ENCODE measurements at regions not wholly inside any gene's neighbourhood (a gene's known extent, or its start where the extent isn't known, plus 50 kb on each side); places are given as distances from the start of the nearest gene placed in this dataset.
"Not testable (repeated sequence)": the region's sequence is repeated elsewhere in the genome, so short reads cannot be mapped to it uniquely, and the experiment has no call there.

- no peak for DNase-seq (ENCODE audit: low read depth in 2 of 2)
Observed at GRCh38 chr6:135651964-135652755, 154.6 kb upstream of the AHI1 start.

- DNase-seq (ENCODE audit: low read depth in 2 of 2), result no peak
Observed at GRCh38 chr6:135655055-135655454, 157.5 kb upstream of the AHI1 start.

- no peak for DNase-seq (ENCODE audit: low read depth in 2 of 2)
Observed at GRCh38 chr6:135657207-135657606, 159.7 kb upstream of the AHI1 start.

- DNase-seq (ENCODE audit: low read depth in 2 of 2), result no peak
Observed at GRCh38 chr6:135658481-135658880, 160.9 kb upstream of the AHI1 start.

- no peak for DNase-seq (ENCODE audit: low read depth in 2 of 2)
Observed at GRCh38 chr6:135658916-135659315, 161.4 kb upstream of the AHI1 start.

- DNase-seq (ENCODE audit: low read depth in 2 of 2), result no peak
Observed at GRCh38 chr6:135664527-135664926, 167.0 kb upstream of the AHI1 start.

- DNase-seq (ENCODE audit: low read depth in 2 of 2), result no peak
Observed at GRCh38 chr6:135665935-135666334, 168.4 kb upstream of the AHI1 start.

GRCh38 chr6:135667691-135668455, 170.3 kb upstream of the AHI1 start:
- no peak for DNase-seq (ENCODE audit: low read depth in 2 of 2)

- DNase-seq (ENCODE audit: low read depth in 2 of 2), result no peak
Observed at GRCh38 chr6:135672256-135672655, 174.7 kb upstream of the AHI1 start.

- no peak for DNase-seq (ENCODE audit: low read depth in 2 of 2)
Observed at GRCh38 chr6:135673501-135674309, 176.2 kb upstream of the AHI1 start.

GRCh38 chr6:135675026-135675425, 176.5 kb upstream of the PDE7B start:
- DNase-seq (ENCODE audit: low read depth in 2 of 2), result no peak

- no peak for DNase-seq (ENCODE audit: low read depth in 2 of 2)
Observed at GRCh38 chr6:135675862-135676261, 175.6 kb upstream of the PDE7B start.

GRCh38 chr6:135680964-135681913, 170.3 kb upstream of the PDE7B start:
- DNase-seq (ENCODE audit: low read depth in 2 of 2), result no peak

GRCh38 chr6:135686784-135687301, 164.7 kb upstream of the PDE7B start:
- DNase-seq (ENCODE audit: low read depth in 2 of 2), result no peak

- DNase-seq (ENCODE audit: low read depth in 2 of 2), result not testable (repeated sequence)
Observed at GRCh38 chr6:135688476-135688875, 163.0 kb upstream of the PDE7B start.

- DNase-seq (ENCODE audit: low read depth in 2 of 2), result no peak
Observed at GRCh38 chr6:135692426-135692825, 159.1 kb upstream of the PDE7B start.

GRCh38 chr6:135693811-135694370, 157.6 kb upstream of the PDE7B start:
- no peak for DNase-seq (ENCODE audit: low read depth in 2 of 2)

GRCh38 chr6:135699705-135700104, 151.8 kb upstream of the PDE7B start:
- DNase-seq (ENCODE audit: low read depth in 2 of 2), result no peak

- DNase-seq (ENCODE audit: low read depth in 2 of 2), result no peak
Observed at GRCh38 chr6:135701426-135701825, 150.1 kb upstream of the PDE7B start.

GRCh38 chr6:135703007-135703406, 148.5 kb upstream of the PDE7B start:
- DNase-seq (ENCODE audit: low read depth in 2 of 2), result no peak

- no peak for DNase-seq (ENCODE audit: low read depth in 2 of 2)
Observed at GRCh38 chr6:135703621-135704020, 147.9 kb upstream of the PDE7B start.
